Liver (tissue), 7 donors: ENCODE measurements at regions not wholly inside any gene's neighbourhood (a gene's known extent, or its start where the extent isn't known, plus 50 kb on each side); places are given as distances from the start of the nearest gene placed in this dataset.

Experiments used
- DNase-seq: peaks from one replicate; pipeline ENCODE4 v3.0.0-alpha.2; 2017; ENCODE audit warnings: low spot score
- H3K27ac ChIP-seq, 2 donors: one replicate each; pipeline ENCODE4 v1.7.0; 2013; ENCODE audit warnings: inconsistent platforms in 2 of 2, low read length in 2 of 2, control low read depth in 1 of 2, low read depth in 1 of 2, mild to moderate bottlenecking in 1 of 2
- H3K27me3 ChIP-seq, 4 donors: one replicate each; pipeline versions ENCODE4 v1.6.1 to v1.7.0; 2013; ENCODE audit warnings: low read length in 3 of 4, inconsistent platforms in 1 of 4, mild to moderate bottlenecking in 1 of 4, moderate library complexity in 1 of 4; ENCODE audit not compliant: control insufficient read depth in 4 of 4, insufficient read depth in 4 of 4
- H3K36me3 ChIP-seq, 4 donors: one replicate each; pipeline versions ENCODE4 v1.6.1 to v1.7.0; 2013; ENCODE audit warnings: low read length in 3 of 4, mild to moderate bottlenecking in 3 of 4, low read depth in 1 of 4, moderate library complexity in 1 of 4; ENCODE audit not compliant: control insufficient read depth in 4 of 4, insufficient read depth in 3 of 4
- H3K4me1 ChIP-seq, 4 donors: one replicate each; pipeline versions ENCODE4 v1.6.1 to v1.7.0; 2013; ENCODE audit warnings: low read length in 3 of 4, mild to moderate bottlenecking in 3 of 4, moderate library complexity in 1 of 4; ENCODE audit not compliant: control insufficient read depth in 4 of 4, insufficient read depth in 4 of 4
- H3K4me3 ChIP-seq, 3 donors: one replicate each; pipeline versions ENCODE4 v1.6.1 to v1.7.0; 2013; ENCODE audit warnings: low read length in 3 of 3, control low read depth in 1 of 3, low read depth in 1 of 3, mild to moderate bottlenecking in 1 of 3
- H3K9ac ChIP-seq, 2 donors: one replicate each; pipeline ENCODE4 v1.7.0; 2013; ENCODE audit warnings: low read length in 2 of 2, mild to moderate bottlenecking in 2 of 2, moderate library complexity in 2 of 2, control low read depth in 1 of 2, low read depth in 1 of 2
- H3K9me3 ChIP-seq, 4 donors: one replicate each; pipeline versions ENCODE4 v1.6.1 to v1.7.0; 2013; ENCODE audit warnings: low read length in 3 of 4; ENCODE audit not compliant: control insufficient read depth in 4 of 4
- ATF3 ChIP-seq: IDR thresholded peaks from 2 replicates; pipeline ENCODE4 v1.6.1; 2016; ENCODE audit warnings: antibody characterized with exemption
- EGR1 ChIP-seq, 2 donors: IDR thresholded peaks; 2 replicates each; pipeline ENCODE4 v1.6.1; 2016 to 2018; ENCODE audit warnings: antibody characterized with exemption in 2 of 2, low read depth in 2 of 2
- FOXA2 ChIP-seq: IDR thresholded peaks from 2 replicates; pipeline ENCODE4 v1.6.1; 2016; ENCODE audit warnings: antibody characterized with exemption
- GABPA ChIP-seq, 2 donors: IDR thresholded peaks in 1 of 2; conservative IDR thresholded peaks in 1 of 2; 2 replicates each; pipeline ENCODE4 v1.6.1; 2016; ENCODE audit warnings: antibody characterized with exemption in 2 of 2, mild to moderate bottlenecking in 1 of 2, moderate library complexity in 1 of 2
- HNF4A ChIP-seq, 2 donors: conservative IDR thresholded peaks; 2 replicates each; pipeline ENCODE4 v1.6.1; 2016; ENCODE audit warnings: antibody characterized with exemption in 2 of 2, mild to moderate bottlenecking in 2 of 2
- HNF4G ChIP-seq: IDR thresholded peaks from 2 replicates; pipeline ENCODE4 v1.6.1; 2016; ENCODE audit warnings: antibody characterized with exemption
- JUND ChIP-seq, 2 donors: IDR thresholded peaks; 2 replicates each; pipeline ENCODE4 v1.6.1; 2016; ENCODE audit warnings: antibody characterized with exemption in 2 of 2
- NR2F2 ChIP-seq: IDR thresholded peaks from 2 replicates; pipeline ENCODE4 v1.6.1; 2016; ENCODE audit warnings: antibody characterized with exemption
- RAD21 ChIP-seq, 2 donors: IDR thresholded peaks; 2 replicates each; pipeline ENCODE4 v1.6.1; 2016; ENCODE audit warnings: antibody characterized with exemption in 2 of 2, mild to moderate bottlenecking in 2 of 2
- RXRA ChIP-seq, 2 donors: IDR thresholded peaks; 2 replicates each; pipeline ENCODE4 v1.6.1; 2017 to 2018; ENCODE audit warnings: antibody characterized with exemption in 2 of 2, mild to moderate bottlenecking in 1 of 2
- SP1 ChIP-seq: IDR thresholded peaks from 2 replicates; pipeline ENCODE4 v1.6.1; 2018; ENCODE audit warnings: antibody characterized with exemption, mild to moderate bottlenecking
- TAF1 ChIP-seq: conservative IDR thresholded peaks from 2 replicates; pipeline ENCODE4 v1.6.1; 2016; ENCODE audit warnings: antibody characterized with exemption, mild to moderate bottlenecking
- YY1 ChIP-seq: IDR thresholded peaks from 2 replicates; pipeline ENCODE4 v1.6.1; 2016; ENCODE audit warnings: antibody characterized with exemption, mild to moderate bottlenecking
- ZBTB33 ChIP-seq: IDR thresholded peaks from 2 replicates; pipeline ENCODE4 v1.6.1; 2016; ENCODE audit warnings: antibody characterized with exemption
- WGBS: extraction: QIAGEN DNeasy Blood & Tissue Kit; methylation state at CpG from one replicate; pipeline ENCODE4 v1.1.7; 2013; 5-methylcytosine and 5-hydroxymethylcytosine counted together
- TF ChIP-seq, protein P1 (sequence below): IDR thresholded peaks from 2 replicates; pipeline ENCODE4 v1.6.1; 2016; ENCODE audit warnings: antibody characterized with exemption, mild to moderate bottlenecking
- TF ChIP-seq, protein P2 (sequence below): IDR thresholded peaks from 2 replicates; pipeline ENCODE4 v1.6.1; 2016; ENCODE audit warnings: antibody characterized with exemption
- donor health status: healthy.
- donor health status: healthy.
- donor health status: healthy.
- donor health status: healthy.

GRCh38 chr1:25040122-25040685 is 110.1 kb upstream of the RUNX3 start:
- WGBS: 84% methylated on average over 11 of the region's 11 CpGs
- H3K9ac ChIP-seq: no peak overlapping the region
- DNase-seq: no peak

GRCh38 chr1:25039229-25039628 is 109.2 kb upstream of the RUNX3 start:
- H3K4me1 ChIP-seq: no peaks in the 10 kb centered on the region
- no peak for DNase-seq
- no peak overlapping the region for H3K9ac ChIP-seq
- H3K27ac ChIP-seq: no peak overlapping the region
- no peaks in the 10 kb centered on the region for H3K9me3 ChIP-seq
- 75% methylated on average over 8 of the region's 8 CpGs for WGBS
- no peaks in the 10 kb centered on the region for H3K27me3 ChIP-seq
- H3K36me3 ChIP-seq: no peaks in the 10 kb centered on the region
- H3K4me3 ChIP-seq: no peak overlapping the region
- TF ChIP-seq, protein P1, sequence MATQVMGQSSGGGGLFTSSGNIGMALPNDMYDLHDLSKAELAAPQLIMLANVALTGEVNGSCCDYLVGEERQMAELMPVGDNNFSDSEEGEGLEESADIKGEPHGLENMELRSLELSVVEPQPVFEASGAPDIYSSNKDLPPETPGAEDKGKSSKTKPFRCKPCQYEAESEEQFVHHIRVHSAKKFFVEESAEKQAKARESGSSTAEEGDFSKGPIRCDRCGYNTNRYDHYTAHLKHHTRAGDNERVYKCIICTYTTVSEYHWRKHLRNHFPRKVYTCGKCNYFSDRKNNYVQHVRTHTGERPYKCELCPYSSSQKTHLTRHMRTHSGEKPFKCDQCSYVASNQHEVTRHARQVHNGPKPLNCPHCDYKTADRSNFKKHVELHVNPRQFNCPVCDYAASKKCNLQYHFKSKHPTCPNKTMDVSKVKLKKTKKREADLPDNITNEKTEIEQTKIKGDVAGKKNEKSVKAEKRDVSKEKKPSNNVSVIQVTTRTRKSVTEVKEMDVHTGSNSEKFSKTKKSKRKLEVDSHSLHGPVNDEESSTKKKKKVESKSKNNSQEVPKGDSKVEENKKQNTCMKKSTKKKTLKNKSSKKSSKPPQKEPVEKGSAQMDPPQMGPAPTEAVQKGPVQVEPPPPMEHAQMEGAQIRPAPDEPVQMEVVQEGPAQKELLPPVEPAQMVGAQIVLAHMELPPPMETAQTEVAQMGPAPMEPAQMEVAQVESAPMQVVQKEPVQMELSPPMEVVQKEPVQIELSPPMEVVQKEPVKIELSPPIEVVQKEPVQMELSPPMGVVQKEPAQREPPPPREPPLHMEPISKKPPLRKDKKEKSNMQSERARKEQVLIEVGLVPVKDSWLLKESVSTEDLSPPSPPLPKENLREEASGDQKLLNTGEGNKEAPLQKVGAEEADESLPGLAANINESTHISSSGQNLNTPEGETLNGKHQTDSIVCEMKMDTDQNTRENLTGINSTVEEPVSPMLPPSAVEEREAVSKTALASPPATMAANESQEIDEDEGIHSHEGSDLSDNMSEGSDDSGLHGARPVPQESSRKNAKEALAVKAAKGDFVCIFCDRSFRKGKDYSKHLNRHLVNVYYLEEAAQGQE: no peak
- TF ChIP-seq NR2F2 (no peak), RXRA (IDR thresholded peaks at IDR 0.05) (no peak), GABPA (IDR thresholded peaks at IDR 0.05 in 1 of 2, conservative IDR thresholded peaks at IDR 0.05 in 1 of 2) (no peak), HNF4G (no peak), YY1 (no peak), HNF4A (conservative IDR thresholded peaks at IDR 0.05) (no peak), RAD21 (IDR thresholded peaks at IDR 0.05) (no peak), EGR1 (IDR thresholded peaks at IDR 0.05; ENCODE audit: low read depth in 2 of 2) (no peak)
- TF ChIP-seq, protein P2, sequence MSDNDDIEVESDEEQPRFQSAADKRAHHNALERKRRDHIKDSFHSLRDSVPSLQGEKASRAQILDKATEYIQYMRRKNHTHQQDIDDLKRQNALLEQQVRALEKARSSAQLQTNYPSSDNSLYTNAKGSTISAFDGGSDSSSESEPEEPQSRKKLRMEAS: no peak

More at GRCh38 chr1:25040122-25040685, 110.1 kb upstream of the RUNX3 start:
- TF ChIP-seq TAF1: no peak
- no peak for TF ChIP-seq ZBTB33
- TF ChIP-seq GABPA (IDR thresholded peaks at IDR 0.05 in 1 of 2, conservative IDR thresholded peaks at IDR 0.05 in 1 of 2): no peak
- no peak for TF ChIP-seq FOXA2
- TF ChIP-seq ATF3: no peak
- TF ChIP-seq SP1: no peak
- TF ChIP-seq, protein P1: no peak
- TF ChIP-seq, protein P2: no peak
- no peak for TF ChIP-seq RAD21 (IDR thresholded peaks at IDR 0.05)
- TF ChIP-seq NR2F2: no peak
- no peak for TF ChIP-seq EGR1 (IDR thresholded peaks at IDR 0.05; ENCODE audit: low read depth in 2 of 2)
- no peak for TF ChIP-seq JUND (IDR thresholded peaks at IDR 0.05)
- no peak for TF ChIP-seq HNF4G
- TF ChIP-seq RXRA (IDR thresholded peaks at IDR 0.05): no peak
- no peak for TF ChIP-seq HNF4A (conservative IDR thresholded peaks at IDR 0.05)
- Histone ChIP-seq H3K4me3 (no peak overlapping the region), H3K4me1 (no peaks in the 10 kb centered on the region), H3K27ac (no peak overlapping the region), H3K9me3 (no peaks in the 10 kb centered on the region), H3K36me3 (no peaks in the 10 kb centered on the region), H3K27me3 (no peaks in the 10 kb centered on the region)
